ENCODE measurements at regions not wholly inside any gene's neighbourhood (a gene's known extent, or its start where the extent isn't known, plus 50 kb on each side); places are given as distances from the start of the nearest gene placed in this dataset.

DNA sequence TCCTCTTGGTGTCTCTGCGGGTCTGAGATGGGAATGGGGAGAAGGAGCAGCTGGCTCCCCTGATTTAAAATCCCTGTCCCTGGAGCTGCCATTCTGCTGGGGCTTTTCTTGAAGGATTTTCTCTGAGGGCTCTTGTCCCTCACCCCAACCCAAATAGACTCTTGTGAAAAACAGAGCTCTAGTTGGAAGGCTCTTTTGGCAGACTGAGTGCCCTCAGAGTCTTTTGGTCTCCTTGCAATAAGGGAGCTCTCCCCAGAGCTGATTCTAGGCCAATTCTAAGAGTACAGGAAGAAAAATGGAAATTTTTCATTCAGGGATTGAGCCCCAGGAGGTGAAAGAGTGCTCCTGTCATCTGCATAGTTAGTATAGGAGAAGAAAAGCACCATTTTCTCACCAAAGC lies 238.3 kb downstream of the COG6 start:
- TF ChIP-seq POLR2A (IDR thresholded peaks at IDR 0.05) (no peak), CTCF (IDR thresholded peaks at IDR 0.05 in 8 of 11, conservative IDR thresholded peaks at IDR 0.05 in 3 of 11) (no peak), POLR2AphosphoS5 (IDR thresholded peaks at IDR 0.05) (no peak)
